SK-N-SH (cell line): ENCODE measurements at regions not wholly inside any gene's neighbourhood (a gene's known extent, or its start where the extent isn't known, plus 50 kb on each side); places are given as distances from the start of the nearest gene placed in this dataset.

ENCODE experiments used
- CTCF ChIA-PET: fragments of 300-600, 350-600 bp; formaldehyde crosslinking; extraction: SDS; loops from one replicate; lab custom pipeline; 2021; lab: Yijun Ruan, JAX
- POLR2A ChIA-PET: fragments of 350-600 bp; sonication (Branson Sonifier 250); formaldehyde crosslinking; extraction: SDS; loops from one replicate; lab custom pipeline; 2020; ENCODE audit warnings: antibody characterized with exemption, inconsistent platforms; lab: Yijun Ruan, JAX
- DNase-seq: peaks from one replicate; pipeline ENCODE4 v3.0.0; 2012
- H2AFZ ChIP-seq: fragments of 200-600 bp; sonication (generic); 2 replicates; pipeline ENCODE4 v1.8.1; 2016; ENCODE audit warnings: antibody characterized with exemption, mild to moderate bottlenecking, low read depth
- H3F3A ChIP-seq: fragments of 200-600 bp; sonication (generic); replicated peaks from 2 replicates; pipeline ENCODE3; 2016; ENCODE audit warnings: antibody characterized with exemption, mild to moderate bottlenecking; ENCODE audit not compliant: insufficient read depth
- H3K27ac ChIP-seq, 2 experiments: fragments of 200-500 bp in 1 of 2; fragments of 200-600 bp in 1 of 2; sonication (Bioruptor generic) in 1 of 2; sonication (generic), shearing (Covaris generic) in 1 of 2; 2 replicates each; pipeline versions ENCODE4 v1.5.1 to v1.6.1; 2014 to 2016; ENCODE audit warnings: low read depth in 2 of 2, inconsistent platforms in 1 of 2, low read length in 1 of 2, mild to moderate bottlenecking in 1 of 2, mixed read lengths in 1 of 2
- H3K27me3 ChIP-seq: fragments of 200-600 bp; sonication (generic), shearing (Covaris generic); 2 replicates; pipeline ENCODE4 v1.6.1; 2016; ENCODE audit warnings: mixed run types; ENCODE audit not compliant: insufficient read depth
- H3K36me3 ChIP-seq, 2 experiments: fragments of 200-500 bp in 1 of 2; fragments of 200-600 bp in 1 of 2; sonication (Bioruptor generic) in 1 of 2; sonication (generic) in 1 of 2; replicated peaks in 1 of 2; 2 replicates each; pipeline versions ENCODE3 to v1.5.1; 2014 to 2016; ENCODE audit warnings: low read length in 1 of 2, mild to moderate bottlenecking in 1 of 2; ENCODE audit not compliant: insufficient read depth in 2 of 2, control insufficient read depth in 1 of 2
- H3K4me1 ChIP-seq, 2 experiments: fragments of 200-500 bp in 1 of 2; fragments of 200-600 bp in 1 of 2; sonication (Bioruptor generic) in 1 of 2; sonication (generic), shearing (Covaris generic) in 1 of 2; 2 replicates each; pipeline versions ENCODE4 v1.5.1 to v1.6.1; 2014 to 2016; ENCODE audit warnings: low read depth in 1 of 2, low read length in 1 of 2, mixed run types in 1 of 2; ENCODE audit not compliant: insufficient read depth in 2 of 2, control insufficient read depth in 1 of 2
- H3K4me2 ChIP-seq: fragments of 200-600 bp; sonication (generic), shearing (Covaris generic); 2 replicates; pipeline ENCODE4 v1.6.1; 2017; ENCODE audit warnings: mixed run types
- H3K4me3 ChIP-seq, 2 experiments: fragments of 200-500 bp in 1 of 2; fragments of 200-600 bp in 1 of 2; sonication (Bioruptor generic) in 1 of 2; sonication (generic), shearing (Covaris generic) in 1 of 2; 2 replicates each; pipeline versions ENCODE4 v1.5.1 to v1.8.1; 2014 to 2016; ENCODE audit warnings: low read depth in 2 of 2, inconsistent platforms in 1 of 2, low read length in 1 of 2, mild to moderate bottlenecking in 1 of 2, mixed read lengths in 1 of 2, moderate library complexity in 1 of 2
- H3K79me2 ChIP-seq: fragments of 200-600 bp; sonication (generic); 2 replicates; pipeline ENCODE4 v1.8.1; 2017; ENCODE audit warnings: mild to moderate bottlenecking; ENCODE audit not compliant: insufficient read depth
- H3K9ac ChIP-seq: fragments of 200-600 bp; sonication (generic); 2 replicates; pipeline ENCODE4 v1.6.1; 2017; ENCODE audit warnings: mixed run types
- H3K9me2 ChIP-seq: fragments of 200-600 bp; sonication (generic); 2 replicates; pipeline ENCODE4 v1.6.1; 2017; ENCODE audit warnings: mixed run types
- H3K9me3 ChIP-seq: fragments of 200-600 bp; sonication (generic); 2 replicates; pipeline ENCODE4 v1.6.1; 2017; ENCODE audit warnings: mixed run types, mild to moderate bottlenecking, moderate library complexity
- H4K20me1 ChIP-seq: fragments of 200-600 bp; sonication (generic); 2 replicates; pipeline ENCODE4 v1.6.1; 2017; ENCODE audit warnings: mild to moderate bottlenecking, mixed run types; ENCODE audit not compliant: insufficient read depth
- CHD2 ChIP-seq: fragments of 150-350 bp; IDR thresholded peaks from 2 replicates; pipeline ENCODE4 v1.6.1; 2018; ENCODE audit warnings: low read length; ENCODE audit not compliant: partially characterized antibody
- EZH2phosphoT487 ChIP-seq: fragments of 200-600 bp; sonication (generic); IDR thresholded peaks from 2 replicates; pipeline ENCODE4 v1.6.1; 2017; ENCODE audit warnings: low read depth, mixed run types, mild to moderate bottlenecking, antibody characterized with exemption, moderate library complexity, borderline replicate concordance
- FOSL2 ChIP-seq: IDR thresholded peaks from 2 replicates; pipeline ENCODE4 v1.4.0; 2012; ENCODE audit warnings: low read depth, mild to moderate bottlenecking, moderate library complexity, borderline replicate concordance
- JUND ChIP-seq: IDR thresholded peaks from 2 replicates; pipeline ENCODE4 v1.4.0; 2012
- NFIC ChIP-seq: IDR thresholded peaks from 2 replicates; pipeline ENCODE4 v1.4.0; 2012; ENCODE audit warnings: borderline replicate concordance
- NRF1 ChIP-seq: IDR thresholded peaks from 2 replicates; pipeline ENCODE4 v1.6.1; 2012; ENCODE audit warnings: low read depth, mild to moderate bottlenecking, low read length
- RAD21 ChIP-seq: IDR thresholded peaks from 2 replicates; pipeline ENCODE4 v1.6.1; 2012; ENCODE audit warnings: mild to moderate bottlenecking, low read length
- RCOR1 ChIP-seq: fragments of 150-350 bp; IDR thresholded peaks from 2 replicates; pipeline ENCODE4 v1.6.1; 2017; ENCODE audit warnings: antibody characterized with exemption, low read length
- RXRA ChIP-seq: IDR thresholded peaks from 2 replicates; pipeline ENCODE4 v1.4.0; 2012; ENCODE audit warnings: low read depth, mild to moderate bottlenecking, borderline replicate concordance
- SMC3 ChIP-seq: IDR thresholded peaks from 2 replicates; pipeline ENCODE4 v1.6.1; 2012; ENCODE audit warnings: low read depth, low read length, improper control_type of control experiment
- TAF1 ChIP-seq: IDR thresholded peaks from 2 replicates; pipeline ENCODE4 v1.6.1; 2012; ENCODE audit warnings: low read depth, mild to moderate bottlenecking, low read length, moderate library complexity, borderline replicate concordance
- TCF12 ChIP-seq: IDR thresholded peaks from 2 replicates; pipeline ENCODE4 v1.4.0; 2012
- TEAD4 ChIP-seq: IDR thresholded peaks from 2 replicates; pipeline ENCODE4 v1.4.0; 2012; ENCODE audit warnings: mild to moderate bottlenecking, borderline replicate concordance; ENCODE audit not compliant: insufficient read depth
- WGBS: methylation state at CpG from one replicate; pipeline ENCODE4 v1.1.6; 2017; ENCODE audit warnings: low lambda C conversion rate; 5-methylcytosine and 5-hydroxymethylcytosine counted together
- TF ChIP-seq, protein P1 (sequence below): fragments of 150-350 bp; IDR thresholded peaks from 2 replicates; pipeline ENCODE4 v1.6.1; 2016; ENCODE audit warnings: mild to moderate bottlenecking, low read depth, low read length
- TF ChIP-seq, protein P2 (sequence below): fragments of 150-350 bp; IDR thresholded peaks from 2 replicates; pipeline ENCODE4 v1.6.1; 2017; ENCODE audit warnings: antibody characterized with exemption, low read length, low read depth, borderline replicate concordance
- TF ChIP-seq, protein P3 (sequence below): IDR thresholded peaks from 2 replicates; pipeline ENCODE4 v1.4.0; 2012; ENCODE audit warnings: low read depth, borderline replicate concordance

DNA sequence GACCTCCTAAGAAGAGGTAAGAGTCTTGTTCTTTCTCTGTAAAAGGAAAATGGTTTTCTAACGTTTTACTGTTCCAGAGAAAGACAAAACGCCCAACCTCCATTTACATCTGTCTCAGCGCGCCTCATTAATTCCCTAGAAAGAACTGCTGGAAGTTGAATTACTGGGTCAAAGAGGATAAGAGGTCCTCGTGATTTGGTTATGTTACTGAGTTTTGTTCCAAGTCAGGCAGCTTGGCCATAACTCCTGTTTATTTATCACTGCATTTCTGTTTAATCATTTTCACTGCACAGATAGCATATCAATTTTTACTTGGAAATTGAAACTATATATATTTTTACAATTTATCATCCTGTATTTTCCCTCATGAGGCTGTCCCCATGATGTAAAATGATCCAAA lies 112.9 kb upstream of the PEG3 start (continued):
- TF ChIP-seq FOSL2 = no peak
- TF ChIP-seq NRF1 = no peak
- no peak for TF ChIP-seq NFIC
- TF ChIP-seq, protein P1, sequence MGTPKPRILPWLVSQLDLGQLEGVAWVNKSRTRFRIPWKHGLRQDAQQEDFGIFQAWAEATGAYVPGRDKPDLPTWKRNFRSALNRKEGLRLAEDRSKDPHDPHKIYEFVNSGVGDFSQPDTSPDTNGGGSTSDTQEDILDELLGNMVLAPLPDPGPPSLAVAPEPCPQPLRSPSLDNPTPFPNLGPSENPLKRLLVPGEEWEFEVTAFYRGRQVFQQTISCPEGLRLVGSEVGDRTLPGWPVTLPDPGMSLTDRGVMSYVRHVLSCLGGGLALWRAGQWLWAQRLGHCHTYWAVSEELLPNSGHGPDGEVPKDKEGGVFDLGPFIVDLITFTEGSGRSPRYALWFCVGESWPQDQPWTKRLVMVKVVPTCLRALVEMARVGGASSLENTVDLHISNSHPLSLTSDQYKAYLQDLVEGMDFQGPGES = no peak
- no peak for TF ChIP-seq CHD2
- TF ChIP-seq, protein P2, sequence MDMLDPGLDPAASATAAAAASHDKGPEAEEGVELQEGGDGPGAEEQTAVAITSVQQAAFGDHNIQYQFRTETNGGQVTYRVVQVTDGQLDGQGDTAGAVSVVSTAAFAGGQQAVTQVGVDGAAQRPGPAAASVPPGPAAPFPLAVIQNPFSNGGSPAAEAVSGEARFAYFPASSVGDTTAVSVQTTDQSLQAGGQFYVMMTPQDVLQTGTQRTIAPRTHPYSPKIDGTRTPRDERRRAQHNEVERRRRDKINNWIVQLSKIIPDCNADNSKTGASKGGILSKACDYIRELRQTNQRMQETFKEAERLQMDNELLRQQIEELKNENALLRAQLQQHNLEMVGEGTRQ = no peak

DNA sequence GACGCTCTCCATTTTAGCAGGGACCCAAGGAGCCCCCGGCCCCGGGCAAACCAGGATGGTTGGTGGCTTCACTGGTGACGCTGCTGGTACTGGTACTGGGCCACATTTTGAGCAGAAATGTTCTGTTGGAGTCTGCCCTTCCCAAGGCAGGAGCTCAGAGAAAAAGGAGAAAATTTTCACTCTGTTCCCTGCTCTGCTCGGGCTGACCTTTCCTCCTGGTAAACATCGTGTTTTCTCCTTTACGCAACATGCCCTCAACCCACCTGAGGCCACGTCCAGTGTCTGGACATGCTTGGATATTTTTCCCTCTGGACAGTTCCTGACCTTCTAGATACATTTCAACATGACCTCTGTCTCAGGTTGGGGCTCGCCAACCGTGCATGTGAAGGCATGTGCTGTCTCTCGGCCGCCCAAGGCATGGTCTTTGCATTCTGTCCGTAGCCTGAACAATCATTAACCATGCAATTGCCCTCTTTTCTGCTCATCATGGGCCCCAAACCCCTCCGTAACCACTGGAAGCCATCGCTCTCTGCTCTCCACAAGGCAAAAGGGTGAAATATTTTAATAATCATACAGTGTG lies 115.2 kb upstream of the PEG3 start:
- H3K4me3 ChIP-seq = no peak overlapping the region
- no peak for DNase-seq
- no peaks in the 10 kb centered on the region for H3K36me3 ChIP-seq
- H3K4me1 ChIP-seq = no peaks in the 10 kb centered on the region
- 33% methylated on average over 12 of the region's 15 CpGs for WGBS
- CTCF ChIA-PET = no interaction called here
- POLR2A ChIA-PET = no interaction called here
- H3K27me3 ChIP-seq = no peaks in the 10 kb centered on the region
- no peaks in the 10 kb centered on the region for H3K79me2 ChIP-seq
- H3K27ac ChIP-seq = no peak overlapping the region
- H3K4me2 ChIP-seq = no peak overlapping the region
- H4K20me1 ChIP-seq = no peaks in the 10 kb centered on the region
- TF ChIP-seq TAF1 (no peak), JUND (no peak), RCOR1 (no peak), EZH2phosphoT487 (no peak), RXRA (no peak), SMC3 (no peak), RAD21 (no peak), TCF12 (no peak), TEAD4 (no peak)
- TF ChIP-seq, protein P3, sequence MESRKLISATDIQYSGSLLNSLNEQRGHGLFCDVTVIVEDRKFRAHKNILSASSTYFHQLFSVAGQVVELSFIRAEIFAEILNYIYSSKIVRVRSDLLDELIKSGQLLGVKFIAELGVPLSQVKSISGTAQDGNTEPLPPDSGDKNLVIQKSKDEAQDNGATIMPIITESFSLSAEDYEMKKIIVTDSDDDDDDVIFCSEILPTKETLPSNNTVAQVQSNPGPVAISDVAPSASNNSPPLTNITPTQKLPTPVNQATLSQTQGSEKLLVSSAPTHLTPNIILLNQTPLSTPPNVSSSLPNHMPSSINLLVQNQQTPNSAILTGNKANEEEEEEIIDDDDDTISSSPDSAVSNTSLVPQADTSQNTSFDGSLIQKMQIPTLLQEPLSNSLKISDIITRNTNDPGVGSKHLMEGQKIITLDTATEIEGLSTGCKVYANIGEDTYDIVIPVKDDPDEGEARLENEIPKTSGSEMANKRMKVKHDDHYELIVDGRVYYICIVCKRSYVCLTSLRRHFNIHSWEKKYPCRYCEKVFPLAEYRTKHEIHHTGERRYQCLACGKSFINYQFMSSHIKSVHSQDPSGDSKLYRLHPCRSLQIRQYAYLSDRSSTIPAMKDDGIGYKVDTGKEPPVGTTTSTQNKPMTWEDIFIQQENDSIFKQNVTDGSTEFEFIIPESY = no peak
- TF ChIP-seq, protein P1 = no peak
- no peaks in the 10 kb centered on the region for H3K9me3 ChIP-seq
- H3K9ac ChIP-seq = no peak overlapping the region
- H3K9me2 ChIP-seq = no peaks in the 10 kb centered on the region
- H2AFZ ChIP-seq = no peak overlapping the region
- no peaks in the 10 kb centered on the region for H3F3A ChIP-seq
